SK-N-SH treated with all-trans-retinoic acid at 6 μM for 48 hours (cell line): ENCODE measurements at regions not wholly inside any gene's neighbourhood (a gene's known extent, or its start where the extent isn't known, plus 50 kb on each side); places are given as distances from the start of the nearest gene placed in this dataset.

ENCODE experiments used
- TCF4 ChIP-seq: fragments of 250-450 bp; sonication (Bioruptor Pico); IDR thresholded peaks from 2 replicates; pipeline ENCODE4 v1.8.0; 2021; ENCODE audit warnings: mild to moderate bottlenecking, moderate library complexity, borderline replicate concordance
- ZNF565 ChIP-seq: fragments of 450-650 bp; formaldehyde crosslinking; conservative IDR thresholded peaks from 2 replicates; pipeline ENCODE4 v1.5.0; 2020; ENCODE audit warnings: low read depth, mild to moderate bottlenecking, moderate library complexity

DNA sequence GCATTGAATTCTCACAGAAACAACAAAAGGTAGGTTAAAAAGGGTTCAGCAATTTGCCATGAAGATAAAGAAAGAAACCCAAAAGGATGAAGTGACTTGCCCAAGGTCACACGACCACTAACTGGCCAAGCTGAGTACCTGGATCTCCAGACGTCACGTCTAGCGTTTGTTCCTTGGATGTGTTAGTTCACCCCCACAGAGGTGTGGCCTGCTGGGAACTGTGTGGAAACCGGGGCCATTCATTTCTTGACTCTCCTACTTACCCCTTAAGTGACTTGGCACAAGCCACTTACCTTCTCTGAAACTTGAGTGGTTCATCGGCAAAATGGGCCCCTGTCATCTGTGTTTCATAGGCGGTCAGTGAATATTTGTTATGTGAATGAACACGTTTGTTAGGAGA is 244.3 kb upstream of the SLCO3A1 start:
- TF ChIP-seq ZNF565 (no peak), TCF4 (no peak)
